Amniotic stem cell (primary cell): ENCODE measurements at regions not wholly inside any gene's neighbourhood (a gene's known extent, or its start where the extent isn't known, plus 50 kb on each side); places are given as distances from the start of the nearest gene placed in this dataset.

Experiments
- DNase-seq: peaks from one replicate; lab custom pipeline; 2025; lab: John Stamatoyannopoulos, UW

GRCh38 chr10:3542185-3542611, 242.8 kb downstream of the KLF6 start:
- no peak for DNase-seq

GRCh38 chr10:3539696-3540383, 245.2 kb downstream of the KLF6 start:
- DNase-seq, result no peak

- peak; percentile 81 for DNase-seq
These were observed 246.1 kb downstream of the KLF6 start for GRCh38 chr10:3538656-3539531.

- DNase-seq, result no peak
These were observed 246.7 kb downstream of the KLF6 start for GRCh38 chr10:3538291-3538655.

GRCh38 chr10:3537518-3537917, 247.5 kb downstream of the KLF6 start:
- no peak for DNase-seq

GRCh38 chr10:3535001-3535400, 250.0 kb downstream of the KLF6 start:
- no peak for DNase-seq

- DNase-seq, result no peak
These were observed 250.6 kb downstream of the KLF6 start for GRCh38 chr10:3534433-3534832.

GRCh38 chr10:3533296-3533695, 251.7 kb downstream of the KLF6 start:
- DNase-seq, result no peak

- DNase-seq, result no peak
These were observed 252.4 kb downstream of the KLF6 start for GRCh38 chr10:3532644-3533043.

GRCh38 chr10:3531670-3532069, 253.3 kb downstream of the KLF6 start:
- DNase-seq, result no peak

- no peak for DNase-seq
These were observed 254.0 kb downstream of the KLF6 start for GRCh38 chr10:3530783-3531645.

GRCh38 chr10:3530346-3530745, 254.7 kb downstream of the KLF6 start:
- no peak for DNase-seq

GRCh38 chr10:3529691-3530090, 255.3 kb downstream of the KLF6 start:
- no peak for DNase-seq

- DNase-seq, result no peak
These were observed 256.1 kb downstream of the KLF6 start for GRCh38 chr10:3528823-3529403.

GRCh38 chr10:3528271-3528670, 256.7 kb downstream of the KLF6 start:
- DNase-seq, result no peak

GRCh38 chr10:3527869-3528268, 257.1 kb downstream of the KLF6 start:
- no peak for DNase-seq

- peak; percentile 62 for DNase-seq
These were observed 258.1 kb downstream of the KLF6 start for GRCh38 chr10:3526727-3527501.

GRCh38 chr10:3525832-3526449, 259.1 kb downstream of the KLF6 start:
- peak; percentile 94 for DNase-seq

- DNase-seq, result no peak
These were observed 260.7 kb downstream of the KLF6 start for GRCh38 chr10:3524086-3524960.
